Stimulated activated CD4-positive, alpha-beta T cell treated with anti-CD3 and anti-CD28 coated beads, Interleukin-4, amount 100 ng/mL, for 1 hour (primary cell): ENCODE measurements at regions not wholly inside any gene's neighbourhood (a gene's known extent, or its start where the extent isn't known, plus 50 kb on each side); places are given as distances from the start of the nearest gene placed in this dataset.
"Not testable (repeated sequence)": the region's sequence is repeated elsewhere in the genome, so short reads cannot be mapped to it uniquely, and the experiment has no call there.

ENCODE experiments used
- DNase-seq: peaks from one replicate; pipeline ENCODE4 v3.0.0-alpha.2; 2020

DNA sequence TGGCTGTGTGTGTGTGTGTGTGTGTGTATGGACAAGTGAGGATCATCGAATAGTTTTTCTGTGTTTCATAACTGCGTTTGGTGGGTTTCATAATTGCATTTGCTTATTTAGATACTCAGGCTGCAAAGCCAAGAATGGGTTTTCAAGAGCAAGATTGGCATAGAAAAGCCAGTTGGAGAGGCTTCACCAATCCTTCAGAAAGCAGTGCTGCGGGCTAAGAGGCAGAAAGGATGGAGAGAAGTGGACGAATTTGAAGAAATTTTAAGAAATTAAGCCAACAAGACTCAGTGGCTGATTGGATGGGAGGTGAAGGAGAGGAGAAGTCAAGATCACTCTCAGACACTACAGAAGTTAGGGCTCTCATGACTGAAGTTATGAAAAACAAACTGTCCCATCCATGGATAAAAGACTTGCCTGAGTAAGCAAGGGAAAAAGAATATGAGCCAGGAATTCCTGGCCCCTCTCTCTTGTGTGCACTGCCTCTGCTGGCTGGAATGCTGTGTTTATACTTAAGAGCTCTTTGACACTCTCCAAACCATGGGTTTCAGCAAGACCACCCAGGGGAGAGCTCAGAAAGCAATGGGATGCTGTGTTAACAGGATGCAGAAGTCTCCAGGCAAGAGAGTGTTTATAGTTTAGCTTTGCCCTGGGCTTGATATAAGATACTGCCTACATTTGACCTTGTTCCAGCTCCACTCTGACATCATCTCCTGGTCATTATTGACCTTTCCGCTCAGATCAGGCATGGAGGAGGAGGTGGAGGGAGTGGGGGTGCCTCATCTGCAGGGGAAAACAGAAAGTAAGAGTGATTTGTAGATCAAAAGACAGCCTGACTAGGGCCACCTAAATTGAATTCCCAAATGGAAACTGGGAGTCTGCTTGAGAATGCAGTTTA, 232.0 kb upstream of the PLXNA2 start:
- no peak for DNase-seq

DNA sequence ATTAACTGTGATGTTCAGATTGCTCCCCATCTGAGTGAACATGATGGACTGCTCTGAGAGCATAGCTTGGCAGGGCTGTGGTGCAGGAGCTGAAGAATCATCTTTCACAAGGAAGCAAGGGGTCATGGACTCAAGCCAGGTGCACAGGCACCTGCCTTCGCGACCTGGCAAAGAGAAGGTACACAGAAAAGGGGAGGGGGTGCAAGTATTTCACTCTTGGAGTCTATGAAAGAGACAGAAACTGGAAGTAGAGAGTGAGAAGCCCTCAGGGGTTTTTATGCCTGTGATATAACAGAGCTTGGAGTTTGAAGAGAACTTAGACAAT, 232.6 kb upstream of the PLXNA2 start:
- DNase-seq, result no peak

DNA sequence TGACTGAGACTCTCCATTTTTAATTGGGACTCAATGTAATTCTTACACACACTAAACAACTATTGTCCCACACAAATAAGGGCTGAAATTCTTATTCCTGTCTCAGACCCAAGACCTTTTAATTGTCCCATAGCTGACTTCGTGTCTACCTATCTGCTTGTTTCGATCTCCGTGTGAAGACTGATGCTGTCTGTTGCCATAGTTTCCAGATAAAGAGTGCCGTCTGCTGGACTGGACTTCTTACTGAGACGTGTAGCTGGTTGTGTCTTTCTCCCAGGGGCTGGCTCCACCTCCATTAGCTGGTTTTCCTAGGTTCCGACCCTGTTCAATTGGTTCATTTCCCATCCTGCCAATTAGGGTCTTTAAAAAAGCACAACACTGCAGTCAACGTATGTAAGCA, 235.3 kb upstream of the PLXNA2 start:
- DNase-seq, result no peak

DNA sequence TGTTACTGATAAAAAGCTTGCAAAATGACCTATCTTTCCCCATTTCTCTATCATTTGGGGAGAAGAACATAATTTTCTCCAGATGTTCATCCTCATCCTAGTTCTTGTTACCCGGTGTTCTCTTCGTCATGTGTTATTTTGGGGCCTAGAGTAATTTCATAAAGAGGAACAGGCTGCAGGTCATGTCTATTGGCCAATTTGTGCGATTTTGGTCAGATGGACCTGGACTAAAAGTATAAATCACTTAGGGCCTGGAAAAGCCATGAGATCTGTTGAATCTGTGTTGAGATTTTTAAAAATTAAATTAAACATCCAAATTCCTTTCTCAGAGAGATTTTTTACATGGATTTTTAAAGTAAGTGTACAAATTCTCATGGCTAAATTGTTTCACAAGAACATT, 241.3 kb upstream of the PLXNA2 start:
- DNase-seq, result no peak

DNA sequence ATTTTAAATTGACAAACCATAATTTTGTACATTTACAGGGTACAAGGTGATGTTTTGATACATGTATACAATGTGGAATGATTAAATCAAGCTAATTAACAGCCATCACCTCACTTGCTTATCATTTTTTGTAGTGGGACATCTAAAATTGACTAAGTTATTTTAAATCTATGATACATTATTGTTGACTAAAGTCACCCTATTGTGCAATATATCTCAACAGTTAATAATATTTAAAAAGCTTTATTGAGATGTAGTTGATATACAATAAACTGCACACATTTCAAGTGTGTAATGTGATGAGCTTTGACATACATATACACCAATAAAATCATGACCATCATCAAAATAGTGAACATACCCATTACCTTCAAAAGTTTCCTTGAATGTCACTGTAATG, 242.5 kb upstream of the PLXNA2 start:
- no peak for DNase-seq

DNA sequence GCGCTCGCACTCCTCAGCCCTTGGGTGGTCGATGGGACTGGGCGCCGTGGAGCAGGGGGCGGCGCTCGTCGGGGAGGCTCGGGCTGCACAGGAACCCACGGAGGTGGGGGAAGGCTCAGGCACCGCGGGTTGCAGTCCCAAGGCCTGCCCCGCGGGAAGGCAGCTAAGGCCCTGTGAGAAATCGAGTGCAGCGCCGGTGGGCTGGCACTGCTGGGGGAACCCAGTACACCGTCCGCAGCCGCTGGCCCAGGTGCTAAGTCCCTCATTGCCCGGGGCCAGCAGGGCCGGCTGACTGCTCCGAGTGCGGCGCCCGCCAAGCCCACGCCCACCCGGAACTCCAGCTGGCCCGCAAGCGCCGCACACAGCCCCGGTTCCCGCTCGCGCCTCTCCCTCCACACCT, 244.2 kb upstream of the PLXNA2 start:
- DNase-seq, result not testable (repeated sequence)

DNA sequence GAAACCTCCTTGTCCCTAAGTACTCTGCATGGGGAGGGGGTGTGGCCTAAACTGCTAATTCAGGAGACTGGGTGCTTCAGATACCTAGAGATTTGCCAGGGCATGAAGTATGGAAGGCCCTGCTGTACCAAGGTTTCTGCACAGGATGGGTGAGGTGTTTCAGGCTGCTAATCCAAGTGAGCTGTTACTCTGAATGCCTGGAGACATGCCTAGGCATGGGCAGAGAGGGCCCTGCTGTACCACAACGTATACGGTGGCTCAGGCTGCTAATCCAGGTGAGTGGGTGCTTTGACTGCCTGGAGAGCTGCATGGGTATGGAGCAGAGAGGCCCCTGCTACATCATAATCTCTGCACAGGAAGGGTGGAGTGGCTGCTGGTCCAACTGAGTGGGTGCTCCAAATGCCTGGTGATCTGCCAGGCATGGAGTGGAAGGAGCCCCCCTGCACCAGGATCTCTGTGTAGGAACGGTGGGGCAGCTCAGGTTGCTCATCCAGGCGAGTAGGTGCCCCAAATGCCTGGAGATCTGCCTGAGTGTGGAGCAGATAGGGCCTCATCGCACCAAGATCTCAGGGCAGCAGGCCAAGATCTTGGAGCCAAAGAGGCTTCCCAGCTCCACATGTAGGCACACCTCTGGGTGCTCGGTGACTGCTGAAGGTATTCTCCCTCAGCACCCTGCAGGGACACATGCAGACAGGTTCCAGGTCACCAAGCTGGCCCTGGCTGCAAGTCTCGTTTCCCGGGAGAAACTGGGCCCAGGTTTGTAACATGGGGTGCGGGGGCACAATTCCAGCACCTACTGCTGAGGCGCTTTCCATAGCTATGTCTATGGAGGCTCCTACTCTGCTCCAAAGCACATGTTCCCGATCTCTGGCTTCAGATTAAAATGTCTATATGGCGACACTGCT, 252.5 kb upstream of the PLXNA2 start:
- no peak for DNase-seq

DNA sequence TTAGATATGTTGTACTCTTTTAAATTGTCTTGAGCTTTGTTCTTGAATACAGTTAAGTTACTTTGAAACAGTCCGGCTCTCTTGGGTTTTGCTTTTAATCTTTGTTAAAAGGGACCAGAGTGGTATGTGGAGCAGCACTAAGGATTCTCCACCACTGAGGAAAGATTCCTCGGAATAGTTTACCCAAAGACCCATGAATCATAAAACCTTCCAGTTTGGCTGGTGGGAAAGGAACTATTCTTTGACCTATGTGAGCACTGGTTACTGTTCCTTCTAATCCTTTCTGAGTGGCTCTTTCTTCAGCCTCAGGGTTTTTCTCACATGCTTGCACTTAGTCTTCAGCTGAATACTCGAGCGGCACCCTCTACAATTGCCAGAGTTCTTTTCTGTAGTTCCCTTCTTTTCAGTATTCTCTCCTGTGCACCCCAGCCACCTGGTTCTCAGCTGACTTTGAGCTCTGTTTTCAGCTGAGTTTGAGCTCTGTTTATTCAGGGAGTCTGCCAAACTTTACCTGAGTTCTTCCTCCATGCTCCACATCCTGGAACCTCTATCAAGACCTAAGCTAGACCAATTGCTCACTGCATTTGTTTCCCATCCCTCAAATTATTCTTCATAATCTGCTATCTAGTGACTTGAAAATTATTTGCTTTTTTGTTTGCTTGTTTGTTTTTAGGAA, 253.8 kb upstream of the PLXNA2 start:
- no peak for DNase-seq

DNA sequence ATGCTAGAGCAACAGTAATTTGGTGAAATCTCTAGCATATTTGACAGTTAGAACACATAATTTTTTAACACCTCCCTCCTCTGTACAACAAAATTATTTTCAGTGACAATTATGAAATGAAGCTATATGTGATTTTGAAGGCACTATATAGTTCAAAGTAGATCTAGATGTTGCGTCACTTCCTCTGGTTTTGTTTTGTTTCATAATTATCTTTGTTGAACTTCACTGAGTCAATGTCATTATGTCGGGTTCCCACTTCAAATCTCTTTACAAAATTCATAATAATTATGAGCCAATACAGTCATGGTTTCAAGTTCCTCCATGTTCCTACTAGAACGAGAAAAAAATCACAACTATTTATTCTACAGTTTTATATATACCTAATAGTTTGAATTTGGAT, 254.8 kb upstream of the PLXNA2 start:
- no peak for DNase-seq

DNA sequence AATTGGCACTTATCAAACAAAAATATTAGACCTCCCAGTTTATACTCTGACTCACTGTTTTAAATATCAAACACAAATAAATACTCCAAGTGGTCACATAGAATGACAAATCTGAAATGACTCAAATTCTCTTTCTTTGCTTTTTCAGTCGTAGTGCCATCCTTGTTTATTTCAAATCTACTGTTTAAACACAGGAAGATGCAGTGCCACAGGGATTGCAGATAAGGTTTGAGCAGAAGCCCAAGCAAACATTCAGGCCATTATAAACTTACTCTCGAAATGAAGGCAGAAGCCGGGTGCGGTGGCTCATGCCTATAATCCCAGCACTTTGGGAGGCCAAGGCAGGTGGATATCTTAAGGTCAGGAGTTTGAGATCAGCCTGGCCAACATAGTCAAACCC, 255.4 kb upstream of the PLXNA2 start:
- no peak for DNase-seq

DNA sequence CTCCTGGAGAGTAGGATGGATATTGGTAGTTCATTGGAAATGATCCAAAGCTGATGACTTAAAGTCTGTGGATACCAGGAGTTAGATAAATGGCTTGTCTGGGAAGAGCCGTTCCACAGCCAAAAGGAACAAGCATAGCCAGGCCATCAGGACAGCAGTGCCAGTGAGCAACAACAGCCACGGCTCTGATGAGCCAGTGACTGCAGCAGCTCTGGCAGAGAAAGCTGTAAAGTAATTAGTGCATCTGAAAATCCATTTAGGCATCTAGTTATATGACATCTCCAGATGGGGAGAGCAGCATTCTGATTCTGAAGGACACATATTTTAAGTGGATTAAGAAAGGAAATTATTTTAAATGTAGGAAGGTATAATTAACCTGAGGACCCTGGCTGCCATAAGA, 256.2 kb upstream of the PLXNA2 start:
- no peak for DNase-seq

DNA sequence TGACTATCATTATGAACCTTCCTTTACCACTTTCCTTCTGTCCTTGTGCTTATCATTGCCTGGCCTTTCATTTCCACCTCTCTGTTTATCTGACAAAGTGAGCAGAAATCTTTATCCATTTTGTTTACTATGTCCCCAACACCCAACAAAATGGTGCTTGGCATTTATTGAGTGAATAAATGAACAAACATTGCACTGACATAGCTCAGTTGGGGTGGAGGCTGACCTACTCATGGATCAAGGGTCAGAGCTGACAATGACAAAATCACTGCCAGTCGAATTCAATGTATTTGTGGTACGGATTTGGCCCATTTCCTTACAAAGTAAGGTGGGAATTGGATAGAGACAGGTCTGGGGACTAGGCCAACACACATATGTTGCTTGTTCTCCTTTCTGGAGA, 257.4 kb upstream of the PLXNA2 start:
- no peak for DNase-seq

DNA sequence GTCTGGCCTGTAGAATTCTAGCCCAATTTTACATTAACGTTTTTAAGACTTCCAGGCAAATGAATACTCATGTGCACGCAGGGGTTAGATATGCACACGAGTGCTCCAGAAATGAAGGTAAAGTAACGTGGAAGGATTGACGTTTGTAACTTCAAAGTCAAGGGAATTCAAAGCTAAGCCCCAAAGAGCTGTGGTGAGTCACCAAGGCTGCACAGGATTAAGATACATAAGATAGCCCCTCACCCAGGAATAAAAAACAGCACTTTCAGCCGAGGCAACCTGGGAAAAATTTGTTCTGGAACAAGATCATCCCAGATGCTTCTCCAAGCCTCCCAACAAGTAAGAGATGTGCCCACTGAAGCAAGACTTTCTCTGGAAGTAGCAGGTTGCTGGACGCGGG, 259.6 kb upstream of the PLXNA2 start:
- no peak for DNase-seq

DNA sequence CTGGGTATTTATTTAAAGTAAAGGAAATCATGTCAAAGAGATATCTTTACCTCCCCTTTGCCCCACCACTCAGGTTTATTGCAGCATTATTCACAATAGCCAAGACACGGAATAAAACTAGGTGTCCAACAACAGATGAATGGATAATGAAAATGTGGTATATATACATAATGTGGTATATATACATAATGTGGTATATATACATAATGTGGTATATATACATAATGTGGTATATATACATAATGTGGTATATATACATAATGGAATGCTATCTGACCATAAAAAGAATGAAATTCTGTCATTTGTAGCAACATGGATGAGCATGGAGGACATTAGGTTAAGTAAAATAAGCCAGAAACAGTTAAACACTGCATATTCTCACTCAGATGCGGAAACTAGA, 262.6 kb upstream of the PLXNA2 start:
- DNase-seq, result no peak

DNA sequence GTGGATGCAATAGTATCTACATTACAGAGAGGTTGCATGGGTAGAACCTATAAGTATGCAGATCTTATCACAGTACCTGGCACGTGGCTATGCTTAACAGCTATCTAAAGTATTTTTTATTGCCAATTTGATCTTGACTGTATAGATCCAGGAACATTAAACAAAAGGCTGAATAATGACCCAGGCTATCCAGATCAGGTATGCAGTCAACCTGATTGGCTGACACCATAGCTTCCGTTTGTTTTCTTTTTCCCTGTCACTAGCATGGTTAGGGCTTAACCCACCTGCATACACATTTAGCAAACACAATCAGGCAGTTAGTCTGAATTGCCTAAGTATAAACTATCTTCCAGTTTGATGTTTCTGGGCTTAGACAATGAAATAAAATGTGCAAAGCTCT, 264.9 kb upstream of the PLXNA2 start:
- no peak for DNase-seq

DNA sequence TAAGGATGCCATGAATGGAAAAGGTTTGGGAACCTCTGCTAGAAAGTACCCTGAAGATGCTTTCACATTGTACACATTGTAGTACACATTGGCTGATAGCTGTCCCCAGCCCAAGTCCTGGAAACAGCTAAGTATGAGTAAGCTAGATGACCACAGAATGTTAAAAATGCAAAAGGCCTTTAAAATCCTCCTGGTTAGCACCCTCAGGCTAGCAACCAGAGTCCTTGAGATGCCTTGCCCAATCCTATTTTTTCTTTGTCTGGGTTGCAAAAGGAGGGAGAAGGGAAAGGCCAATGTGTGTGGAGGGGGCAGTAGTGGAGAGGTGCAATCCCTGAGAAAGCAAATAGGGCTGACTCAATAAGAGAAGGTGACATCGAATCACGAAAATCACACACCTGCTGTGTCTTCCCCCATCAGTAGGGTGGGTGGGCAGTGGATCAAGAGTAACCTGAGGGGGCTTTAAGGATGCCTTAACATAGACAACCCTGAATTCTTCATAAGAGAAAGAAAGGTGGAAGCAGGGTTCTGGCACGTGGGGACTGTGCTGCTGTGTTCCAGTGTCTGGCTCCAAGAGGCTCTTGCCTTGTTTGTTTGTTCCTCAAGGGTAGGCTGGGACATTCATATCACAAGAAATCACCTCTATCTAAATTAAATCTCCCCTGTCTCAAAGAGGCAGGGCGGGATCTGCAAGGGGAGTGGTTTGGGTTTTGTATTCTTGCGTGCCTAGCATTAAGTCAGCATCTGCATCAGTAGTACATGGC, 266.2 kb upstream of the PLXNA2 start:
- DNase-seq, result no peak

DNA sequence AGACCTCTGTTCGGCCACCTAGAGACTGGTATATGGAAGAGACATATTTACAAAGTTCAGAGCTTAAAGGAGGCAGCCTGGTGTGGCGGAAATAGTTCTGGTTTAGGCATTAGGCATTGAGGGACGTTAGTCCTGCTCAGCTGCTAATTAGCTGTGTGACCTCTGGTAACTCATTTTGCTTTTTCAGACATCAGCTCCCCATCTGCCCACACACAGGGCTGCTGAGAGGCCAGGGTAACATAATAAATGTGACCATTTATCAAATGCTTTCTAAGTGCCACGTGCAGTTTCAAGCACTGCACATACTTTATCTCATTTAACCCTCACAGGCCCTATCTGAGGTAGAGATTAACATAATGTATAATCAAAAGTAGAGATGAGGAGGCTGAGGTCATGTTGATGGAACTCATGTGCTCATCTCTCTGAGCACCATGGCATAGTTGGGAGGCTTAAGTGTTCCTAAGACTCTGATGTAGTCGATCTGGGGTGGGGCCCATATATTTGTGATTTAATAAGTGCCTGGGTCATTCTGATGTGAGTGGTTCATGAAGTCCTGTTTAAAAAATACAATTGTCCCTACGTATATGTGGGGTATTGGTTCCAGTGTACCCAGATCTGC, 267.2 kb upstream of the PLXNA2 start:
- no peak for DNase-seq

DNA sequence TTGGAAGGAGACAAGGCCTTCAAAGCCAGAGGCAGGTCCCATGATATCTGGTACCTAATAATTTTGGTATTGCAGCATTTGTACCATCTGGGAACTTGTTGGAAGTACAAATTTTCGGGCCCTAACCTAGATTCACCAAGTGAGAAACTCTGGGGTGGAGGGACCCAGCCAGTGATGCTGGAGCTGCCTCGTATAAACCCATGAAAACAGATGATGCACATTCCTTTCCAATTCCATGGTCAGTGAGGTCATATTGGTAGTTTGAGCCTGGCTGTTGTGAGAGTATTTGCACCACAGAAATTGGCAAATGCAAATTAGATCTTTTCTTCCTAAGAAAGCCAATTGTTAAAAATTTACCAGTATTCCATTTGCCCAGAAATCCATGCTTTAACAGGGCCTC, 269.6 kb upstream of the PLXNA2 start:
- no peak for DNase-seq

DNA sequence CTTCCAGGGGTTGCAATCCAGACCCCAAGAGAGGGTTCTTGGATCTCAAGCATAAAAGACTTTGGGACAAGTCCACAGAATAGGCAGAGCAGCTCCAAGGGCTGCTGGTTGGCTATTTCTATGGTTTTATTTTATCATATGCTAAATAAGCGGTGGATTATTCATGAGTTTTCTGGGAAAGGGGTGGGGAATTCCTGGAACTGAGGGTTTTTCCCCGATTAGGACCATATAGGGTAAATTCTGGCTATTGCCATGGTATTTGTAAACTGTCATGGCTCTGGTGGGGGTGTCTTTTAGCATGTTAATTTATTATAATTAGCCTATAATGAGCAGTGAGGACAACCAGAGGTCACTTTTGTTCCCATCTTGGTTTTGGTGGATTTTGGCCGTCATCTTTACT, 270.9 kb upstream of the PLXNA2 start:
- no peak for DNase-seq

DNA sequence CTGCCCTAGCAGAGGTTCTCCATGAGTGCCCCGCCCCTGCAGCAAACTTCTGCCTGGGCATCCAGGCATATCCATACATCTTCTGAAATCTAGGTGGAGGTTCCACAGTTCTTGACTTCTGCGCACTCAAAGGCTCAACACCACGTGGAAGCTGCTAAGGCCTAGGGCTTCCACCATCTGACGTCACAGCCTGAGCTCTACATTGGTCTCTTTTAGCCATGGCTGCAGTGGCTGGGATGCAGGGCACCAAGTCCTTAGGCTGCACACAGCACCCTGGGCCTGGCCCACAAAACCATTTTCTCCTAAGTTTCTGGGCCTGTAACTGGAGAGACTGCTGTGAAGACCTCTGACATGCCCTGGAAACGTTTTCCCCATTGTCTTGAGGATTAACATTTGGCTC, 272.6 kb upstream of the PLXNA2 start:
- DNase-seq, result no peak

DNA sequence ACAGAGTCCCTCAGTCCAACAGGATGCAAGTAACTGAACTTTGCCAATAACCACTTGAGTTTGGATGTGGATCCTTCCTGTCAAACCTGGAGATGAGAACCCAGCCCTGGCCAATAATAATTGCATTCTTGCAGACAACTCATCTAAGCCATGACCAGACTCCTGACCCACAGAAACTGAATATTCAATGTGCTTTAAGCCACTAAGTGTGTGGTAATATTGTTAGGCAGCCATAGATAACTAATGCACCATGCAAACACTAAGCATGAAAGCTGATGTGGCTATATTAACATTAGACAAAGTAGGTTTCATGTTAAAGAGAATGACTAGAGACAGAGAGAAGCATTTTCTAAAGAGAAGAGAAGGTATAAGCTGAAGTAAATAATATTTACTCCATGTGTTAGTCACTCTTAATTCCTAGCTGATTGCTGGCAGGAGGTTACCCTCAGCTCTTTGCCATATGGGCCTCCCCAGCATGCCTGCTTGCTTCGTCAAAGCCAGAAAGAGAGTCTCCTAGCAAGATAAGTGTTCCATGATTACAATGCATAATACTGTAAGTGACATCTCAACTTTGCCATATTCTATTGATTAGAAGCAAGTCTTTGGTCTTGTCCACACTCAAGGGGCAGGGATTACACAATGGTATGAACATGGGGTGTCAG, 276.4 kb upstream of the PLXNA2 start:
- no peak for DNase-seq

DNA sequence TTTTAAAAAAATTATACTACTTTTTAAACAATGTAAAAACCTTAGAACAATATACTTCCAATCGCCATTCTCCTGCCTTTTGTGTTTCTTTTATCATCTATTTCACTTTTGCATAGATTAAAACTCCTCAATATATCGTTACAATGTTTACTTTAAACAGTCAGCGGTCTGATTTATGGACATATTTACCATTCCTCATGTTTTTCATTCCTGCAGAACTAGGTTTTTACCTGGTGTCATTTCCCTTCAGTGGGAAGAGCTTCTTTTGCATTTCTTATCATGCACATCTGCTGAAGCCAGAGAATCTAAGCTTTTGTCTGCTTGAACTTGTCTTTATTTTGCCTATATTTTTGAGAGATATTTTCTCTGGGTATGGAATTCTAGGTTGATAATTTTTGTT, 277.4 kb upstream of the PLXNA2 start:
- DNase-seq, result no peak
